ENCODE measurements at regions not wholly inside any gene's neighbourhood (a gene's known extent, or its start where the extent isn't known, plus 50 kb on each side); places are given as distances from the start of the nearest gene placed in this dataset.
A peak's percentile ranks its signal among the peaks of the same experiment; 100 is the strongest.
"Not testable (repeated sequence)": the region's sequence is repeated elsewhere in the genome, so short reads cannot be mapped to it uniquely, and the experiment has no call there.

- no peak for DNase-seq
Observed at GRCh38 chr17:68097161-68097805, 61.7 kb downstream of the KPNA2 start.

GRCh38 chr17:68099341-68099753, 63.8 kb downstream of the KPNA2 start:
- DNase-seq, result not testable (repeated sequence)

- no peak for DNase-seq
Observed at GRCh38 chr17:68100000-68100641, 64.6 kb downstream of the KPNA2 start.

- DNase-seq, result peak; percentile 70
Observed at GRCh38 chr17:68101075-68101986, 65.8 kb downstream of the KPNA2 start.

- no peak for DNase-seq
Observed at GRCh38 chr17:68101987-68102314, 66.4 kb downstream of the KPNA2 start.

GRCh38 chr17:68102318-68102758, 66.8 kb downstream of the KPNA2 start:
- DNase-seq, result no peak

- no peak for DNase-seq
Observed at GRCh38 chr17:68103148-68103547, 67.6 kb downstream of the KPNA2 start.

GRCh38 chr17:68106085-68106484, 70.5 kb downstream of the KPNA2 start:
- no peak for DNase-seq

- DNase-seq, result no peak
Observed at GRCh38 chr17:68107373-68107772, 71.8 kb downstream of the KPNA2 start.

GRCh38 chr17:68108313-68109000, 72.9 kb downstream of the KPNA2 start:
- DNase-seq, result no peak

- DNase-seq, result not testable (repeated sequence)
Observed at GRCh38 chr17:68109404-68109803, 73.9 kb downstream of the KPNA2 start.

- not testable (repeated sequence) for DNase-seq
Observed at GRCh38 chr17:68116211-68116610, 80.7 kb downstream of the KPNA2 start.

GRCh38 chr17:68122587-68122986, 87.1 kb downstream of the KPNA2 start:
- no peak for DNase-seq

GRCh38 chr17:68125111-68125870, 89.8 kb downstream of the KPNA2 start:
- no peak for DNase-seq

GRCh38 chr17:68127914-68128313, 92.4 kb downstream of the KPNA2 start:
- no peak for DNase-seq

GRCh38 chr17:68131456-68131855, 95.9 kb downstream of the KPNA2 start:
- DNase-seq, result no peak

- DNase-seq, result peak; percentile 4
Observed at GRCh38 chr17:68133346-68134045, 98.0 kb downstream of the KPNA2 start.

GRCh38 chr17:68134046-68134637, 98.6 kb downstream of the KPNA2 start:
- no peak for DNase-seq

GRCh38 chr17:68134731-68135130, 99.2 kb downstream of the KPNA2 start:
- no peak for DNase-seq

- no peak for DNase-seq
Observed at GRCh38 chr17:68135141-68135887, 99.8 kb downstream of the KPNA2 start.

- no peak for DNase-seq
Observed at GRCh38 chr17:68141050-68141449, 105.5 kb downstream of the KPNA2 start.

Data from hematopoietic multipotent progenitor cell treated with erythropoietin and hydrocortisone succinate and interleukin-3 and kit ligand, for 8 days (in vitro differentiated cells).